Panc1 (cell line): ENCODE measurements at regions not wholly inside any gene's neighbourhood (a gene's known extent, or its start where the extent isn't known, plus 50 kb on each side); places are given as distances from the start of the nearest gene placed in this dataset.
"Not testable (repeated sequence)": the region's sequence is repeated elsewhere in the genome, so short reads cannot be mapped to it uniquely, and the experiment has no call there.

Experiments
- POLR2AphosphoS5 ChIP-seq: IDR thresholded peaks from 2 replicates; pipeline ENCODE4 v1.6.1; 2012; ENCODE audit warnings: mild to moderate bottlenecking, low read depth, low read length, moderate library complexity
- TF ChIP-seq, protein P1 (sequence below): fragments of 450-650 bp; IDR thresholded peaks from 2 replicates; pipeline ENCODE4 v1.5.1; 2017; ENCODE audit warnings: mild to moderate bottlenecking
- TF ChIP-seq, protein P2 (sequence below), 2 experiments: IDR thresholded peaks; 2 replicates each; pipeline ENCODE4 v1.6.1; 2011 to 2012; ENCODE audit warnings: low read depth in 2 of 2, control low read depth in 1 of 2, low read length in 1 of 2, mild to moderate bottlenecking in 1 of 2, moderate library complexity in 1 of 2; ENCODE audit not compliant: insufficient read depth in 1 of 2

DNA sequence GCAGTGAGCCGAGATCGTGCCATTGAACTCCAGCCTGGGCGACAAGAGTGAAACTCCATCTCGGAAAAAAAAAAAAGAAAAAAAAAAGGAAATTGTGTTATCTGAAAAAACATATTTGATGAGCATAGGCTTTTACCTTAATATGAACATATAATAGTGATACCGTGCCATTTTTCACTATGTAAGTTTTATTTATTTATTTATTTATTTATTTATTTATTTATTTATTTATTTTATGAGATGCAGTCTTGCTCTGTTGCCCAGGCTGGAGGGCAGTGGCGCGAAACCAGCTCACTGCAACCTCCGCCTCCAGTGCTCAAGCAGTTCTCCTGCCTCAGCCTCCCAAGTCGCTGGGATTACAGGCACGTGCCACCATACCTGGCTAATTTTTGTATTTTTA, 85.2 kb upstream of the FOXP2 start:
- TF ChIP-seq, protein P1, sequence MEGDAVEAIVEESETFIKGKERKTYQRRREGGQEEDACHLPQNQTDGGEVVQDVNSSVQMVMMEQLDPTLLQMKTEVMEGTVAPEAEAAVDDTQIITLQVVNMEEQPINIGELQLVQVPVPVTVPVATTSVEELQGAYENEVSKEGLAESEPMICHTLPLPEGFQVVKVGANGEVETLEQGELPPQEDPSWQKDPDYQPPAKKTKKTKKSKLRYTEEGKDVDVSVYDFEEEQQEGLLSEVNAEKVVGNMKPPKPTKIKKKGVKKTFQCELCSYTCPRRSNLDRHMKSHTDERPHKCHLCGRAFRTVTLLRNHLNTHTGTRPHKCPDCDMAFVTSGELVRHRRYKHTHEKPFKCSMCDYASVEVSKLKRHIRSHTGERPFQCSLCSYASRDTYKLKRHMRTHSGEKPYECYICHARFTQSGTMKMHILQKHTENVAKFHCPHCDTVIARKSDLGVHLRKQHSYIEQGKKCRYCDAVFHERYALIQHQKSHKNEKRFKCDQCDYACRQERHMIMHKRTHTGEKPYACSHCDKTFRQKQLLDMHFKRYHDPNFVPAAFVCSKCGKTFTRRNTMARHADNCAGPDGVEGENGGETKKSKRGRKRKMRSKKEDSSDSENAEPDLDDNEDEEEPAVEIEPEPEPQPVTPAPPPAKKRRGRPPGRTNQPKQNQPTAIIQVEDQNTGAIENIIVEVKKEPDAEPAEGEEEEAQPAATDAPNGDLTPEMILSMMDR = not testable (repeated sequence)
- TF ChIP-seq POLR2AphosphoS5 = not testable (repeated sequence)
- TF ChIP-seq, protein P2, sequence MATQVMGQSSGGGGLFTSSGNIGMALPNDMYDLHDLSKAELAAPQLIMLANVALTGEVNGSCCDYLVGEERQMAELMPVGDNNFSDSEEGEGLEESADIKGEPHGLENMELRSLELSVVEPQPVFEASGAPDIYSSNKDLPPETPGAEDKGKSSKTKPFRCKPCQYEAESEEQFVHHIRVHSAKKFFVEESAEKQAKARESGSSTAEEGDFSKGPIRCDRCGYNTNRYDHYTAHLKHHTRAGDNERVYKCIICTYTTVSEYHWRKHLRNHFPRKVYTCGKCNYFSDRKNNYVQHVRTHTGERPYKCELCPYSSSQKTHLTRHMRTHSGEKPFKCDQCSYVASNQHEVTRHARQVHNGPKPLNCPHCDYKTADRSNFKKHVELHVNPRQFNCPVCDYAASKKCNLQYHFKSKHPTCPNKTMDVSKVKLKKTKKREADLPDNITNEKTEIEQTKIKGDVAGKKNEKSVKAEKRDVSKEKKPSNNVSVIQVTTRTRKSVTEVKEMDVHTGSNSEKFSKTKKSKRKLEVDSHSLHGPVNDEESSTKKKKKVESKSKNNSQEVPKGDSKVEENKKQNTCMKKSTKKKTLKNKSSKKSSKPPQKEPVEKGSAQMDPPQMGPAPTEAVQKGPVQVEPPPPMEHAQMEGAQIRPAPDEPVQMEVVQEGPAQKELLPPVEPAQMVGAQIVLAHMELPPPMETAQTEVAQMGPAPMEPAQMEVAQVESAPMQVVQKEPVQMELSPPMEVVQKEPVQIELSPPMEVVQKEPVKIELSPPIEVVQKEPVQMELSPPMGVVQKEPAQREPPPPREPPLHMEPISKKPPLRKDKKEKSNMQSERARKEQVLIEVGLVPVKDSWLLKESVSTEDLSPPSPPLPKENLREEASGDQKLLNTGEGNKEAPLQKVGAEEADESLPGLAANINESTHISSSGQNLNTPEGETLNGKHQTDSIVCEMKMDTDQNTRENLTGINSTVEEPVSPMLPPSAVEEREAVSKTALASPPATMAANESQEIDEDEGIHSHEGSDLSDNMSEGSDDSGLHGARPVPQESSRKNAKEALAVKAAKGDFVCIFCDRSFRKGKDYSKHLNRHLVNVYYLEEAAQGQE (IDR thresholded peaks at IDR 0.05; ENCODE audit: insufficient read depth in 1 of 2, low read depth in 2 of 2, low read length in 1 of 2) = not testable (repeated sequence)
